HepG2 (cell line): ENCODE measurements at regions not wholly inside any gene's neighbourhood (a gene's known extent, or its start where the extent isn't known, plus 50 kb on each side); places are given as distances from the start of the nearest gene placed in this dataset.

Source experiments
- ARHGAP35 ChIP-seq: sonication (generic); formaldehyde crosslinking; IDR thresholded peaks from 2 replicates; pipeline ENCODE4 v1.9.0; 2022; ENCODE audit warnings: mild to moderate bottlenecking, inconsistent platforms, moderate library complexity, missing genetic modification reagents, borderline replicate concordance
- ARNTL ChIP-seq: sonication (generic); formaldehyde crosslinking; IDR thresholded peaks from 2 replicates; pipeline ENCODE4 v1.4.0; 2020; ENCODE audit warnings: mild to moderate bottlenecking, missing genetic modification reagents
- CBX1 ChIP-seq: IDR thresholded peaks from one replicate; pipeline ENCODE4 v1.6.1; 2016; ENCODE audit warnings: antibody characterized with exemption, low read depth
- GMEB2 ChIP-seq: IDR thresholded peaks from 2 replicates; pipeline ENCODE4 v1.6.1; 2016; ENCODE audit warnings: missing biosample characterization, missing genetic modification reagents, low read depth
- GPN1 ChIP-seq: sonication (generic); formaldehyde crosslinking; IDR thresholded peaks from 2 replicates; pipeline ENCODE4 v1.5.1; 2020; ENCODE audit warnings: missing genetic modification reagents, borderline replicate concordance
- HNF4A ChIP-seq: sonication (generic); formaldehyde crosslinking; IDR thresholded peaks from 2 replicates; pipeline ENCODE4 v1.4.0; 2020; ENCODE audit warnings: missing genetic modification reagents
- MBNL3 ChIP-seq: fragments of 250-450 bp; sonication (Bioruptor Pico); conservative IDR thresholded peaks from 2 replicates; pipeline ENCODE4 v1.8.0; 2022; ENCODE audit warnings: mild to moderate bottlenecking, inconsistent platforms
- MEIS1 ChIP-seq: sonication (generic); formaldehyde crosslinking; IDR thresholded peaks from 2 replicates; pipeline ENCODE4 v1.9.0; 2021; ENCODE audit warnings: mild to moderate bottlenecking, missing genetic modification reagents, moderate library complexity, borderline replicate concordance
- MTA1 ChIP-seq: sonication (generic); formaldehyde crosslinking; IDR thresholded peaks from 2 replicates; pipeline ENCODE4 v1.4.0; 2020; ENCODE audit warnings: missing genetic modification reagents, mild to moderate bottlenecking, borderline replicate concordance
- NAIF1 ChIP-seq: sonication (generic); formaldehyde crosslinking; IDR thresholded peaks from 2 replicates; pipeline ENCODE4 v1.5.0; 2020; ENCODE audit warnings: mild to moderate bottlenecking, missing genetic modification reagents, borderline replicate concordance
- NRL ChIP-seq: sonication (generic); formaldehyde crosslinking; IDR thresholded peaks from 2 replicates; pipeline ENCODE4 v1.5.0; 2020; ENCODE audit warnings: missing genetic modification reagents, mild to moderate bottlenecking, moderate library complexity, borderline replicate concordance
- PAF1 ChIP-seq: IDR thresholded peaks from 2 replicates; pipeline ENCODE4 v1.6.1; 2016; ENCODE audit warnings: missing genetic modification reagents, missing compliant biosample characterization
- PCBP2 ChIP-seq: fragments of 200-400 bp; formaldehyde crosslinking; optimal IDR thresholded peaks from 2 replicates; pipeline ENCODE3; 2018; ENCODE audit warnings: low read length, low read depth; ENCODE audit not compliant: poor library complexity, severe bottlenecking
- RBM22 ChIP-seq: fragments of 200-400 bp; formaldehyde crosslinking; optimal IDR thresholded peaks from 2 replicates; pipeline ENCODE3; 2017; ENCODE audit warnings: mild to moderate bottlenecking, low read length, moderate library complexity
- RXRB ChIP-seq: IDR thresholded peaks from 2 replicates; pipeline ENCODE4 v1.6.1; 2016; ENCODE audit warnings: borderline replicate concordance, missing genetic modification reagents, missing compliant biosample characterization
- SIN3B ChIP-seq: fragments of 150-350 bp; IDR thresholded peaks from 2 replicates; pipeline ENCODE4 v1.6.1; 2014; ENCODE audit warnings: low read length
- TEAD3 ChIP-seq: optimal IDR thresholded peaks from 2 replicates; pipeline ENCODE3; 2016; ENCODE audit warnings: borderline replicate concordance
- YY1 ChIP-seq: IDR thresholded peaks from 2 replicates; pipeline ENCODE4 v1.6.1; 2011; ENCODE audit warnings: low read length, low read depth, moderate library complexity, mild to moderate bottlenecking; ENCODE audit not compliant: insufficient read depth, insufficient replicate concordance
- ZNF251 ChIP-seq: sonication (generic); formaldehyde crosslinking; IDR thresholded peaks from 2 replicates; pipeline ENCODE4 v1.9.0; 2021; ENCODE audit warnings: mild to moderate bottlenecking, missing genetic modification reagents
- ZNF337 ChIP-seq: sonication (generic); formaldehyde crosslinking; IDR thresholded peaks from 2 replicates; pipeline ENCODE4 v1.5.1; 2020; ENCODE audit warnings: missing genetic modification reagents, low read depth, mild to moderate bottlenecking, borderline replicate concordance
- ZNF670 ChIP-seq: sonication (generic); formaldehyde crosslinking; IDR thresholded peaks from 2 replicates; pipeline ENCODE4 v1.8.0; 2022; ENCODE audit warnings: mild to moderate bottlenecking, missing genetic modification reagents, borderline replicate concordance
- ZSCAN25 ChIP-seq: sonication (generic); formaldehyde crosslinking; IDR thresholded peaks from 2 replicates; pipeline ENCODE4 v1.8.0; 2022; ENCODE audit warnings: mild to moderate bottlenecking, missing genetic modification reagents
- TF ChIP-seq, protein P1 (sequence below): sonication (generic); formaldehyde crosslinking; IDR thresholded peaks from 2 replicates; pipeline ENCODE4 v1.4.0; 2020; ENCODE audit warnings: missing genetic modification reagents, borderline replicate concordance
- TF ChIP-seq, protein P2 (sequence below), 2 experiments: IDR thresholded peaks; 2 replicates each; pipeline ENCODE4 v1.6.1; 2011 to 2012; ENCODE audit warnings: low read length in 2 of 2, borderline replicate concordance in 1 of 2, low read depth in 1 of 2, mild to moderate bottlenecking in 1 of 2, moderate library complexity in 1 of 2

DNA sequence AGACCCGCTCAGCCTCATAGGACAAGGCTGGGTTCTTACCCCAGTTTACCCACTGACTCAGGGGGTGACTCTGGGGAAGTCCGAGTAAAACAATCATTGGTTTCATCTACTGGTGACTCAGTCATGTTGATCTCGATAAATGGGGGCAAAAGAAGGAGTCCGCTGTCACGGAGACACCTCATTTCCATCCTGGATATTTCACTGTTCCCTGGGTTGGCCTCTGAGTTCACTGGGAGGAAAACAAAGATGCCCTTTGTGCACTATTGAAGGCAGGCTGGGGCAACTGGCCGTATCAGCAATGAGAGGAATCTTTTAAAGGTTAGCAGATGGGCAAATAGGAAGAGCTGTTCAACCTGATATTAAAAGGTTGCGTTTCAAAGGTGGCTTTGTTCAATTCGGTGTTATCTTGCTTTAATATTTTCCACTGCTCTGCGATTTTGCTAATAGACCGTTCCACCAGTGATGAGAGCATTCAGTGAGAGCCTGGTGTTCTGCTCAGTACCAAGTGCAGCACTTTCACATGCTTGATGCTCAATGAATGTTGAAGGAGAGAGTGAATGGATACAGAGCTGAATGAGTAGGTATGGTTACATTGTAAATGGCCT, 110.2 kb upstream of the EGFLAM start (continued):
- TF ChIP-seq, protein P1, sequence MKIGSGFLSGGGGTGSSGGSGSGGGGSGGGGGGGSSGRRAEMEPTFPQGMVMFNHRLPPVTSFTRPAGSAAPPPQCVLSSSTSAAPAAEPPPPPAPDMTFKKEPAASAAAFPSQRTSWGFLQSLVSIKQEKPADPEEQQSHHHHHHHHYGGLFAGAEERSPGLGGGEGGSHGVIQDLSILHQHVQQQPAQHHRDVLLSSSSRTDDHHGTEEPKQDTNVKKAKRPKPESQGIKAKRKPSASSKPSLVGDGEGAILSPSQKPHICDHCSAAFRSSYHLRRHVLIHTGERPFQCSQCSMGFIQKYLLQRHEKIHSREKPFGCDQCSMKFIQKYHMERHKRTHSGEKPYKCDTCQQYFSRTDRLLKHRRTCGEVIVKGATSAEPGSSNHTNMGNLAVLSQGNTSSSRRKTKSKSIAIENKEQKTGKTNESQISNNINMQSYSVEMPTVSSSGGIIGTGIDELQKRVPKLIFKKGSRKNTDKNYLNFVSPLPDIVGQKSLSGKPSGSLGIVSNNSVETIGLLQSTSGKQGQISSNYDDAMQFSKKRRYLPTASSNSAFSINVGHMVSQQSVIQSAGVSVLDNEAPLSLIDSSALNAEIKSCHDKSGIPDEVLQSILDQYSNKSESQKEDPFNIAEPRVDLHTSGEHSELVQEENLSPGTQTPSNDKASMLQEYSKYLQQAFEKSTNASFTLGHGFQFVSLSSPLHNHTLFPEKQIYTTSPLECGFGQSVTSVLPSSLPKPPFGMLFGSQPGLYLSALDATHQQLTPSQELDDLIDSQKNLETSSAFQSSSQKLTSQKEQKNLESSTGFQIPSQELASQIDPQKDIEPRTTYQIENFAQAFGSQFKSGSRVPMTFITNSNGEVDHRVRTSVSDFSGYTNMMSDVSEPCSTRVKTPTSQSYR (CRISPR knock-in tag), result no peak
- peak; percentile 88 for TF ChIP-seq RBM22
- TF ChIP-seq SIN3B, result no peak
- peak; percentile 84 for TF ChIP-seq HNF4A
- TF ChIP-seq ZNF337 (CRISPR knock-in tag), result no peak
- no peak for TF ChIP-seq ZNF251 (CRISPR knock-in tag)
- TF ChIP-seq, protein P2, sequence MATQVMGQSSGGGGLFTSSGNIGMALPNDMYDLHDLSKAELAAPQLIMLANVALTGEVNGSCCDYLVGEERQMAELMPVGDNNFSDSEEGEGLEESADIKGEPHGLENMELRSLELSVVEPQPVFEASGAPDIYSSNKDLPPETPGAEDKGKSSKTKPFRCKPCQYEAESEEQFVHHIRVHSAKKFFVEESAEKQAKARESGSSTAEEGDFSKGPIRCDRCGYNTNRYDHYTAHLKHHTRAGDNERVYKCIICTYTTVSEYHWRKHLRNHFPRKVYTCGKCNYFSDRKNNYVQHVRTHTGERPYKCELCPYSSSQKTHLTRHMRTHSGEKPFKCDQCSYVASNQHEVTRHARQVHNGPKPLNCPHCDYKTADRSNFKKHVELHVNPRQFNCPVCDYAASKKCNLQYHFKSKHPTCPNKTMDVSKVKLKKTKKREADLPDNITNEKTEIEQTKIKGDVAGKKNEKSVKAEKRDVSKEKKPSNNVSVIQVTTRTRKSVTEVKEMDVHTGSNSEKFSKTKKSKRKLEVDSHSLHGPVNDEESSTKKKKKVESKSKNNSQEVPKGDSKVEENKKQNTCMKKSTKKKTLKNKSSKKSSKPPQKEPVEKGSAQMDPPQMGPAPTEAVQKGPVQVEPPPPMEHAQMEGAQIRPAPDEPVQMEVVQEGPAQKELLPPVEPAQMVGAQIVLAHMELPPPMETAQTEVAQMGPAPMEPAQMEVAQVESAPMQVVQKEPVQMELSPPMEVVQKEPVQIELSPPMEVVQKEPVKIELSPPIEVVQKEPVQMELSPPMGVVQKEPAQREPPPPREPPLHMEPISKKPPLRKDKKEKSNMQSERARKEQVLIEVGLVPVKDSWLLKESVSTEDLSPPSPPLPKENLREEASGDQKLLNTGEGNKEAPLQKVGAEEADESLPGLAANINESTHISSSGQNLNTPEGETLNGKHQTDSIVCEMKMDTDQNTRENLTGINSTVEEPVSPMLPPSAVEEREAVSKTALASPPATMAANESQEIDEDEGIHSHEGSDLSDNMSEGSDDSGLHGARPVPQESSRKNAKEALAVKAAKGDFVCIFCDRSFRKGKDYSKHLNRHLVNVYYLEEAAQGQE (IDR thresholded peaks at IDR 0.05; ENCODE audit: borderline replicate concordance in 1 of 2, low read depth in 1 of 2, low read length in 2 of 2), result no peak
- no peak for TF ChIP-seq PAF1
- TF ChIP-seq ZNF670 (CRISPR knock-in tag), result no peak
- no peak for TF ChIP-seq NRL
- no peak for TF ChIP-seq ARNTL (CRISPR knock-in tag)
- no peak for TF ChIP-seq YY1
- TF ChIP-seq TEAD3 (CRISPR knock-in tag), result peak; percentile 55
- TF ChIP-seq ZSCAN25, result no peak
- no peak for TF ChIP-seq MEIS1
- no peak for TF ChIP-seq GPN1 (CRISPR knock-in tag)
- TF ChIP-seq NAIF1, result peak; percentile 29; the same call in 1 of the 2 replicates
- no peak for TF ChIP-seq GMEB2 (CRISPR knock-in tag)
- TF ChIP-seq CBX1, result no peak
- no peak for TF ChIP-seq MTA1 (CRISPR knock-in tag)
- TF ChIP-seq MBNL3 (CRISPR knock-in tag), result no peak
- no peak for TF ChIP-seq PCBP2
- no peak for TF ChIP-seq ARHGAP35 (CRISPR knock-in tag)
- TF ChIP-seq RXRB (CRISPR knock-in tag), result peak; percentile 89
